IMR-90 (cell line): ENCODE measurements at regions not wholly inside any gene's neighbourhood (a gene's known extent, or its start where the extent isn't known, plus 50 kb on each side); places are given as distances from the start of the nearest gene placed in this dataset.

Experiments used
- ATAC-seq: fragments of 200-7000 bp; cut with Tn5 transposase; 2 replicates; pipeline ENCODE4 v1.9.1; 2020; ENCODE audit warnings: low read depth, mild to moderate bottlenecking, moderate library complexity
- BruUV-seq: library from RNA; stranded (reverse); fragments of 400-500 nt; replicated peaks from 2 replicates; lab custom pipeline; 2021; lab: Mats Ljungman, UMichigan
- CTCF ChIA-PET: fragments of 300-600 bp; formaldehyde crosslinking; extraction: SDS; loops from one replicate; lab custom pipeline; 2021; ENCODE audit warnings: antibody characterized with exemption; lab: Yijun Ruan, JAX
- POLR2A ChIA-PET: fragments of 300-600 bp; sonication (Branson Sonifier 250); formaldehyde crosslinking; loops from one replicate; lab custom pipeline; 2022; ENCODE audit warnings: antibody characterized with exemption; ENCODE audit not compliant: unreplicated experiment; lab: Charles Lee
- DNase-seq: peaks from one replicate; pipeline ENCODE4 v3.0.0; 2013
- H2AFZ ChIP-seq: replicated peaks from 2 replicates; pipeline ENCODE3; 2013; ENCODE audit warnings: low read length, mild to moderate bottlenecking; ENCODE audit not compliant: poor library complexity
- H2AK5ac ChIP-seq: 2 replicates; pipeline ENCODE4 v1.6.1; 2013; ENCODE audit warnings: low read depth, low read length, inconsistent platforms
- H2AK9ac ChIP-seq: replicated peaks from 2 replicates; pipeline ENCODE3; 2013; ENCODE audit warnings: mild to moderate bottlenecking, low read depth, low read length, moderate library complexity; ENCODE audit not compliant: poor library complexity
- H2BK120ac ChIP-seq: 2 replicates; pipeline ENCODE4 v1.6.1; 2013; ENCODE audit warnings: low read depth, low read length, inconsistent platforms
- H2BK15ac ChIP-seq: 3 replicates; pipeline ENCODE4 v1.6.1; 2013; ENCODE audit warnings: low read depth, low read length, inconsistent platforms
- H2BK20ac ChIP-seq: 2 replicates; pipeline ENCODE4 v1.6.1; 2013; ENCODE audit warnings: low read depth, mild to moderate bottlenecking, inconsistent platforms, low read length, moderate library complexity
- H2BK5ac ChIP-seq: 2 replicates; pipeline ENCODE4 v1.6.1; 2013; ENCODE audit warnings: mild to moderate bottlenecking, low read depth, low read length, inconsistent platforms; ENCODE audit not compliant: poor library complexity, severe bottlenecking
- H3K14ac ChIP-seq: replicated peaks from 2 replicates; pipeline ENCODE4 v1.6.1; 2013; ENCODE audit warnings: low read depth, low read length, inconsistent platforms
- H3K18ac ChIP-seq: 2 replicates; pipeline ENCODE4 v1.6.1; 2013; ENCODE audit warnings: low read depth, low read length, control low read depth
- H3K23ac ChIP-seq: 2 replicates; pipeline ENCODE4 v1.6.1; 2013; ENCODE audit warnings: low read depth, low read length, inconsistent platforms
- H3K27ac ChIP-seq: 2 replicates; pipeline ENCODE4 v1.5.1; 2013; ENCODE audit warnings: mild to moderate bottlenecking, control low read depth, low read length; ENCODE audit not compliant: insufficient read depth
- H3K27me3 ChIP-seq: 2 replicates; pipeline ENCODE4 v1.6.1; 2013; ENCODE audit warnings: low read length; ENCODE audit not compliant: control insufficient read depth, insufficient read depth
- H3K36me3 ChIP-seq: 2 replicates; pipeline ENCODE4 v1.6.1; 2013; ENCODE audit warnings: low read length, mixed read lengths; ENCODE audit not compliant: control insufficient read depth, insufficient read depth
- H3K4ac ChIP-seq: 2 replicates; pipeline ENCODE4 v1.6.1; 2013; ENCODE audit warnings: low read depth, low read length, inconsistent platforms
- H3K4me1 ChIP-seq: 2 replicates; pipeline ENCODE4 v1.6.1; 2013; ENCODE audit warnings: low read length, mixed read lengths; ENCODE audit not compliant: control insufficient read depth, insufficient read depth
- H3K4me2 ChIP-seq: 2 replicates; pipeline ENCODE4 v1.6.1; 2013; ENCODE audit warnings: low read depth, mild to moderate bottlenecking, control low read depth, low read length, moderate library complexity
- H3K4me3 ChIP-seq: 2 replicates; pipeline ENCODE4 v1.5.1; 2013; ENCODE audit warnings: low read depth, mild to moderate bottlenecking, control low read depth, low read length, moderate library complexity; ENCODE audit not compliant: insufficient read depth
- H3K56ac ChIP-seq: 2 replicates; pipeline ENCODE4 v1.6.1; 2013; ENCODE audit warnings: low read length, inconsistent platforms; ENCODE audit not compliant: insufficient read depth; ENCODE audit errors: extremely low read depth
- H3K79me1 ChIP-seq, 2 experiments: 2 replicates each; pipeline ENCODE4 v1.6.1; 2013; ENCODE audit warnings: low read length in 2 of 2, inconsistent platforms in 1 of 2, low read depth in 1 of 2
- H3K9ac ChIP-seq: 2 replicates; pipeline ENCODE4 v1.6.1; 2013; ENCODE audit warnings: low read depth, low read length, control low read depth
- H3K9me1 ChIP-seq: 2 replicates; pipeline ENCODE4 v1.6.1; 2013; ENCODE audit warnings: low read length, inconsistent platforms; ENCODE audit not compliant: insufficient read depth
- H3K9me3 ChIP-seq: 2 replicates; pipeline ENCODE4 v1.6.1; 2013; ENCODE audit warnings: low read length; ENCODE audit not compliant: control insufficient read depth, insufficient read depth
- H4K20me1 ChIP-seq: 2 replicates; pipeline ENCODE4 v1.6.1; 2013; ENCODE audit warnings: low read length, inconsistent platforms; ENCODE audit not compliant: insufficient read depth
- H4K5ac ChIP-seq: 2 replicates; pipeline ENCODE4 v1.6.1; 2013; ENCODE audit warnings: mild to moderate bottlenecking, low read depth, low read length, control low read depth
- H4K8ac ChIP-seq, 2 experiments: 2 replicates each; pipeline ENCODE4 v1.6.1; 2013; ENCODE audit warnings: low read depth in 2 of 2, low read length in 2 of 2, control low read depth in 1 of 2, inconsistent platforms in 1 of 2
- H4K91ac ChIP-seq: 2 replicates; pipeline ENCODE4 v1.6.1; 2013; ENCODE audit warnings: low read depth, low read length, inconsistent platforms; ENCODE audit not compliant: insufficient read depth
- CTCF ChIP-seq: conservative IDR thresholded peaks from 2 replicates; pipeline ENCODE4 v1.5.1; 2012; ENCODE audit warnings: mild to moderate bottlenecking, low read depth, low read length, improper control_type of control experiment
- ELK1 ChIP-seq: fragments of 150-350 bp; IDR thresholded peaks from 2 replicates; pipeline ENCODE4 v1.6.1; 2016; ENCODE audit warnings: low read depth, mild to moderate bottlenecking, low read length, moderate library complexity, borderline replicate concordance
- MAFK ChIP-seq: IDR thresholded peaks from 2 replicates; pipeline ENCODE4 v1.6.1; 2012; ENCODE audit warnings: low read depth, low read length, improper control_type of control experiment
- MAZ ChIP-seq: IDR thresholded peaks from 2 replicates; pipeline ENCODE4 v1.6.1; 2012; ENCODE audit warnings: low read depth, mild to moderate bottlenecking, low read length, improper control_type of control experiment, moderate library complexity, borderline replicate concordance
- NFE2L2 ChIP-seq: fragments of 150-350 bp; IDR thresholded peaks from 2 replicates; pipeline ENCODE4 v1.6.1; 2016; ENCODE audit warnings: low read depth, mild to moderate bottlenecking, low read length
- RAD21 ChIP-seq: IDR thresholded peaks from 2 replicates; pipeline ENCODE4 v1.6.1; 2012; ENCODE audit warnings: low read length, improper control_type of control experiment
- RCOR1 ChIP-seq: IDR thresholded peaks from 2 replicates; pipeline ENCODE4 v1.6.1; 2012; ENCODE audit warnings: mild to moderate bottlenecking, low read length, improper control_type of control experiment; ENCODE audit not compliant: insufficient replicate concordance
- RFX5 ChIP-seq: IDR thresholded peaks from 2 replicates; pipeline ENCODE4 v1.8.0; 2012; ENCODE audit warnings: low read depth, mild to moderate bottlenecking, low read length, moderate library complexity
- WGBS, 2 experiments: methylation state at CpG; one replicate each; pipeline versions ENCODE4 v1.1.5 to v1.1.7; 2013; ENCODE audit warnings: missing lambda C conversion rate in 2 of 2; ENCODE audit not compliant: insufficient read length in 1 of 2; ENCODE audit errors: extremely low coverage in 2 of 2; 5-methylcytosine and 5-hydroxymethylcytosine counted together
- dilution Hi-C: fragments of 300-500 bp; cut with HindIII; formaldehyde crosslinking; loops from one replicate; pipeline ENCODE4 v1.14.3; 2018; ENCODE audit warnings: low sequenced_read_pairs; ENCODE audit not compliant: unreplicated experiment
- in situ Hi-C: fragments of 300-500 bp; cut with MboI; formaldehyde crosslinking; loops from 3 replicates; pipeline ENCODE4 v1.14.3; 2019; ENCODE audit warnings: low sequenced_read_pairs, inconsistent platforms, mixed read lengths
- intact Hi-C: fragments of 100-400 bp; cut with micrococcal nuclease; formaldehyde crosslinking; loops from 2 replicates; pipeline ENCODE4 v1.10.0; 2022
- TF ChIP-seq, protein P1 (sequence below): fragments of 150-350 bp; IDR thresholded peaks from 2 replicates; pipeline ENCODE4 v1.6.1; 2017; ENCODE audit warnings: mild to moderate bottlenecking, antibody characterized with exemption, low read length, low read depth

- no peak overlapping the region for H3K23ac ChIP-seq
- H3K18ac ChIP-seq = no peak overlapping the region
- H4K8ac ChIP-seq = no peak overlapping the region
- H3K4me2 ChIP-seq = no peak overlapping the region
- H3K9ac ChIP-seq = no peak overlapping the region
- no peak overlapping the region for H2AFZ ChIP-seq
- in situ Hi-C loops (no loop called here), intact Hi-C loops (no loop called here), dilution Hi-C loops (no loop called here)
- no peak overlapping the region for H2AK9ac ChIP-seq
- no peak overlapping the region for H3K56ac ChIP-seq
- H2BK15ac ChIP-seq = no peak overlapping the region
- BruUV-seq = no TSS peak
- no peak overlapping the region for H4K5ac ChIP-seq
- 44% methylated on average over 6 of the region's 20 CpGs; no CpG with 5 or more reads in 1 of the 2 experiments for WGBS, 2 experiments
- no peak overlapping the region for H3K4me3 ChIP-seq
- no peaks in the 10 kb centered on the region for H3K4me1 ChIP-seq
- H3K36me3 ChIP-seq = no peaks in the 10 kb centered on the region
- ChIA-PET CTCF (no interaction called here), POLR2A (no interaction called here)
- no peaks in the 10 kb centered on the region for H3K79me1 ChIP-seq
- H4K91ac ChIP-seq = no peak overlapping the region
- DNase-seq (no peak), ATAC-seq (no peak)
- H3K14ac ChIP-seq = no peak overlapping the region
- no peak overlapping the region for H2BK20ac ChIP-seq
- no peak overlapping the region for H3K4ac ChIP-seq
- H2AK5ac ChIP-seq = no peak overlapping the region
- H3K27ac ChIP-seq = no peak overlapping the region
- TF ChIP-seq CTCF (no peak), ELK1 (no peak), MAZ (no peak), MAFK (no peak), RAD21 (no peak), RFX5 (no peak), RCOR1 (no peak), NFE2L2 (no peak)
- TF ChIP-seq, protein P1, sequence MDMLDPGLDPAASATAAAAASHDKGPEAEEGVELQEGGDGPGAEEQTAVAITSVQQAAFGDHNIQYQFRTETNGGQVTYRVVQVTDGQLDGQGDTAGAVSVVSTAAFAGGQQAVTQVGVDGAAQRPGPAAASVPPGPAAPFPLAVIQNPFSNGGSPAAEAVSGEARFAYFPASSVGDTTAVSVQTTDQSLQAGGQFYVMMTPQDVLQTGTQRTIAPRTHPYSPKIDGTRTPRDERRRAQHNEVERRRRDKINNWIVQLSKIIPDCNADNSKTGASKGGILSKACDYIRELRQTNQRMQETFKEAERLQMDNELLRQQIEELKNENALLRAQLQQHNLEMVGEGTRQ = no peak
- no peaks in the 10 kb centered on the region for H4K20me1 ChIP-seq
- peaks cover 23% of the 10 kb centered on the region for H3K9me3 ChIP-seq
- no peak overlapping the region for H2BK5ac ChIP-seq
- H2BK120ac ChIP-seq = no peak overlapping the region
- H3K27me3 ChIP-seq = no peaks in the 10 kb centered on the region
- no peaks in the 10 kb centered on the region for H3K9me1 ChIP-seq
Measured at GRCh38 chr6:167588181-167588919, 238.4 kb upstream of the AFDN start.
